ENCODE measurements at regions not wholly inside any gene's neighbourhood (a gene's known extent, or its start where the extent isn't known, plus 50 kb on each side); places are given as distances from the start of the nearest gene placed in this dataset.
"Not testable (repeated sequence)": the region's sequence is repeated elsewhere in the genome, so short reads cannot be mapped to it uniquely, and the experiment has no call there.

DNA sequence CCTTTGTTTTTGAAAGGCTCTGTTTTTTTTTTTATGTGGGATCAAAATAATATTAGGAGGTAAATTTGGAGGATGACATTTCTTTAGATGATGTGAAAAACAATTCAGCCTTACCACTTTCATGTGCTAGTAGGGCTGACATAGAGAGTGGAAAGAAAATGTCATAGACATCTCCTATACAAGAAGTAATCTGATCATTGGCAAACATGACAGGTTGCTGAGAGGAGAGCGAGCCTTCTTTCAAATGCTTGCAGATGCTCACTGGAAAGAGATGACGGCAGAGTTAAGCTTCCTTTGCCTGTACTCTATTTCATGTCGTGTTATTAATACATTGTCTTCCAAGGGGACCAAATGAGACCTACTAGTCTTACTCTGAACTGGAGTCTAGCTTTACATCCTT lies 160.1 kb upstream of the DAP start:
- in situ Hi-C loops (cut with HindIII; ENCODE audit: low sequenced_read_pairs), result no loop called here

DNA sequence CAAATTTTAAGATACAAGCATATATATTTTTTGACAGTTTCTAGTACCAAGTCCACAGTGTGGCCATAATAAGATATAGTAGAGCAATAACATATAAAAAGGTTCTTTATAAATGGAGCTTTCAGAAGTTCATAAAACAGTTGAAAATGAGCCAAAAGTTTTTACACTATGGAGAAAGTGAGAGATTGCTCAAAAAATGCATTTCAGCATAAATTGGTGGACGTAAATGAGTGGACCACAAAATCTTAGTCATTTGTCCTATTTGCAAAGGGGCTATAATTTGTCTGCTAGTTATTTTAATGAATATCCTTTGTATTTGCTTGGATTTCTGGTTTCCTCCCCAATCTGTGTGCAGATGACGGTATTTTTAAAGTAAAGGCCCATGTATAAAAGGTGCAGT lies 159.4 kb upstream of the DAP start:
- DNase-seq (ENCODE audit: low spot score), result no peak
- in situ Hi-C loops (cut with HindIII; ENCODE audit: low sequenced_read_pairs), result no loop called here

More for the DNA sequence above, 160.1 kb upstream of the DAP start:
- no peak for DNase-seq (ENCODE audit: low spot score)

DNA sequence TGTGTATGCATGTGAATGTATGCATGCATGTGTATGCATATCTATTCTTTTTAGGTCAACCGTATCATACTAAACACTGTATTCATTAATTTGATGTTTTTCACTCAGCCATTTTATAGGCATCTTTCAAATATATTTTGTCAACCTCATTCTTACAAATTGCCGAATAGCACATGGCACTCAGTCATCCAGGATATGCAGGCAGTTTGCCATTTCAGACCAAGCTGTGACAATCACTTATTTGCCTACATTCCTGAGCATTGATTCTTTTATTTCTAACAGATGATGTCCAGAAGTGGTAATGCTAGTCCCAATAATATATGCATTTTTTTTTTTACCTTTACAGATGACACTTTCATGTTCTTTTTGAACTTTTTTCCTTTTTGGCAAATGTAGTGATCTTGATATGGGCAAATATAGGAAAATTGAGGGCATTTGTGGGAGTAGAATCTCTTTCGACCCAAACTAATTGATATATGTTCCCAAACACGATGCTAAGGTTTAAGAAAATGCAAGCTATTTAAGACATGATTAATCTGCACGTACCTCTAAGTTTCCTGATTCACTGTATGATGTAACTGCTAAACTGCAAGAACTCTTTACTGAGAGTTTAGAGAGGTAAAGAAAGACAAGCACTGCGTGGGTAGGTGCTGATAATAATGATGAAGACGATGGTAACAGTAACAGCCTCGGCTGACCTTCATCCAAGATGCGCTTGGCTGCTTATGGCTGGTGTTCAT lies 153.9 kb upstream of the DAP start:
- no peak for DNase-seq (ENCODE audit: low spot score)
- in situ Hi-C loops (cut with HindIII; ENCODE audit: low sequenced_read_pairs), result no loop called here

DNA sequence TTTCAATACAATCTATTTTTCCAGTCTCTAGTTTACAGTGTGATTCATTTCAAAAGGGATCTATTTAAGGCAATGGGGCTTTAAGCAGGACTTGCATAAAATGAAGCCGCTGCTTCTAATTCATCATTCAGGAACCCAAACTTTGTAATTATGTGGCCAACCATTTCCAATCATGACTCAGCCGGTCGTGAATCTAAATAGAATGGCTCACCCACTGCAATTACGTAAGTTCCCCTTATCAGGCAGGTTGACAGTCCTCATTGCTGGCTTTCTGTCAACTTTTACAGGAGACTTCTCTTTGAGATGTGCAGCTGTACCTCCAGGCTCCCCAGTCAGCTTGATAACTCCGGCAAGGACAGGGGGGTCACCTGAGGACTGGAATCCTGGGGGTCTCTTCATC lies 152.8 kb upstream of the DAP start:
- in situ Hi-C loops (cut with HindIII; ENCODE audit: low sequenced_read_pairs), result no loop called here
- peak; percentile 24 for DNase-seq (ENCODE audit: low spot score)

DNA sequence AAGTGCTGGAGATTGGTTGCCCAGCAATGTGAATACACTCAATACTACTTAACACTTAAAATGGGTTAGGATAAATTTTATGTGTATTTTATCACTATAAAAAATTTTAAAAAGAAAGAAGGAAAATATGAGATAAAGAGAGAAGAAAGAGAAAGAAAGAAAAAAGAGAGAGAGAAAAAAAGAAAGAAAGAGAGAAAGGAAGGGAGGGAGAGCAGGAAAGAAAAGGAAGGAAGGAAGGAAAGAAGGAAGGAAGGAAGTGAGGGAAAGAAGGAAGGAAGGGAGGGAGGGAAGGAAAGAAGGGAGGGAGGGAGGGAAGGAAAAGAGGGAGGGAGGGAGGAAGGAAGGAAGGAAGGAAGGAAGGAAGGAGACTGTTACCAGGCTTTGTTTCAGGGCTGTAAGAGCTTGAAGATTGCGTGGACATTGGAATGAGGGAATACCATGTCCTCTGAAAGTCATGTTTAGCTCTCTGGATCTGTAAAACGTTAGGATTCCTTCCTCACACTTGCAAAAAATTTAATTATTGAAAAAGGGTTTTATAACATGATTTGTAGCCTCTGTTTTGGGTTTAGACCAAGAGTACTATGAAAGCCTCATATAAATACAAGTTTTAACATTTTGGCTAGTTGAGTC lies 152.3 kb upstream of the DAP start:
- no peak for DNase-seq (ENCODE audit: low spot score)
- in situ Hi-C loops (cut with HindIII; ENCODE audit: low sequenced_read_pairs), result no loop called here

DNA sequence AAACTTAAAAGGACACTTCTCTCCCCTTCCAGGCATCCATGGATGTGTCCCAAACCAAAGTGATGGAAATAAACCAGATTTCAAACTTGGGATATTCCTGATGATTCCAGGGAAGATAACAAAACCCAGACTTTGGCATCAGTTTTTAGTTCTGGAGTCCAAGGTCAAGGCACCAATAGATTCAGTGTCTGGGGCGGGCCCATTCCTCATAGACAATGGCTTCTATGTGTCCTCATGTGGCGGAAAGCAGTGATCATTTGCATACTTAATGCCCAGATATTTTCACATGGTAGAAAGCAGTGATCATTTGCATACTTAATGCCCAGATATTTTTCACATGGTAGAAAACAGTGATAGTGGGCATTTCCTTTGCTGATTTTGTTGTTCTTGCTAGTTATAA lies 151.4 kb upstream of the DAP start:
- DNase-seq (ENCODE audit: low spot score), result no peak
- in situ Hi-C loops (cut with HindIII; ENCODE audit: low sequenced_read_pairs), result no loop called here

DNA sequence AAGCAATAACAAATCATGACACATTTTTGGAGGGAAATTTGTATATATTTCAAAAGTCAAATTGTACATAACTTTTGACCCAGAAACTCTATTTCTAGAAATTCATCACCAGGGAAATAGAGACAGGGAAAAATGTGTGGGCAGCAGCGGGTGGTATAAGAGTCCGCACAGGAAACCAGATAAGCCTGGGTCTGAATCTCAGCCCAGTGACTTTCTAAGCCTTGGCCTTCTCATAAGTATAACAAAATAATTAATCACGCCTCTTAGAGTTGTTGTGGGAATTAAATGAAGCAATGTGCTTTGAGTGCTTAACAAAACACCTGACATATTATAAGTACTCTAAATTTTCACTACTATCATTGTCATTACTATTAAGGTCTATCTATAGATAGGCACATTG lies 149.2 kb upstream of the DAP start:
- in situ Hi-C loops (cut with HindIII; ENCODE audit: low sequenced_read_pairs), result no loop called here
- DNase-seq (ENCODE audit: low spot score), result no peak

DNA sequence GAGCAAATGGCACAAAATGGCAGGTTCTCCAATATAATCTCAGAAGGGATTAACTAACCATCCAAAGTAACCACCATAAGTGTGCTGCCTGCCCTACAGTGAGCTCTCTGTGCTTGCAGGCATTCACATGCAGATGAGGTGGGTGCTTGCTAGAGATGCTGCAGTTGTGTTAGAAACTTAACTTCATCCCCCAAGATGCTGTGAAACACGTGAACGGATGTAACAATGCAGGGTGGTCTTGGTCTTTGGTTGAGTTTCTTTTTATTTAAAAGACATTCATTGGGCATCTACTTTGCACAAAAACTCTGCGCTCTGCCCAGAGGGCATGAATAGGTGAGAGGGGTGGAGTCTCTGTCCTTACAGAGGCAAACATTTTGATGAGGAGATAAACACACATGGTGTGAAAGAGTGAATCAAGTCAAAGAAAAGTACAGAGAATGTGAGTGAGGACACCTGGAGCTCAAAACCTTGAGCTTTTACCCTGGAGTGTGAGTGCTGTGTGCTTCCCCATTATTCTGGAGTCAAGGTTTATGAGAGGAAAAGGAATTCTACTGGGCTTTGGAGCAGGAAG lies 143.9 kb upstream of the DAP start:
- DNase-seq (ENCODE audit: low spot score), result no peak
- in situ Hi-C loops (cut with HindIII; ENCODE audit: low sequenced_read_pairs), result no loop called here

DNA sequence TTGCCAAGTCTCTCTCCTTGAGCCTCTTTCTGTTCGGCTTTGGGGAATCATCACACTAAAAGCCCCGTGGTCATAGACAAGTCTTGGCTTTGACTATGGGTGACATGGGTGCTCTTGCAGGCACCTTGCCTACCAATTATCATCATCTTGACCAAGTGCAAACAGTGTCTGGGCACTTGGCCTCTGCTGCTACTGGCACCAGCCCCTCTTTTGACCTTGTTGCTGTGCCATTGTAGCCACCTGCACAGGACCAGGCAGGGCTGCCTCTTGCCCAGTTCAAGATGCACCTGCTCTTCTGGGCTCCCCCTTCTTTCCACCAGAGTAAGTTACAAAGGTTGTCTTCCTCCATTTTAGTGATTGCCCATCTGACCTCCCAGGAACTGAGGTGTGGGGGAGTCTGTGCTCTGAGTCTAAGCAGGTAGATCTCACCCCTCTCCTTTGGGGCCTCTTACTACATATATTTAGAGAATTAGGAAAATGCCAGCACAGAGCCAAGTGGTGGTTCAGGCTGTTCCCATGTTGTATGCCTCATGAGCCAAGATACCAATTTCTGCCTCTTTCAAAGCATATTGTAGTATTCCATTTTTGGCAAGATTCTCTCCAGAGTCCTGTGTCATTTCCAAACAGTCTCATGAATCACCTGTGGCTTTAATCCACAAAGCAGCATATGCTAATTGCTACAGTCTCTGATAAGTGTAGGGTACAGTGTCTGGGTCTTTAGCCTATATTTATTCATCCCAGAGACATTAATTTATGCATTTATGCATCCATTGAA lies 142.9 kb upstream of the DAP start:
- peak; percentile 86 for DNase-seq (ENCODE audit: low spot score)
- in situ Hi-C loops (cut with HindIII; ENCODE audit: low sequenced_read_pairs), result no loop called here

DNA sequence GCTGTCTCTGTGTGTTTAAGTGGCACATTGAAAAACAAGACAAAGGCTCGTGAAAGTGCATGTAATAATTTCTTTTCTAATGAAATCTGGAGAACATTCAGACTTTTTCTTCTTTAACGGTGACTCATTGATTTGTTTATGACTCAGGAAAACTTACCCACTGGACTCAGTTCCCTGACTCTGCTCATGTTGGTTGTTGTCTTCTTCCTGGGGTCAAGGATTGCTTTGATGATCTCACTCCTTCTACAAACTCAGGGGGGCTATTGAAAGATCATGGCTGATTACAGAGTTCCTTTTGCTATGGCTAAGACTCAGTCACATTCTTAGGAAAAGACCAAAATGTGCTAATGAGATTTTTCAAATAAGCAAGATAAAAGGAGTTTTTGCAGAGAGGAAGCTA lies 141.1 kb upstream of the DAP start:
- in situ Hi-C loops (cut with HindIII; ENCODE audit: low sequenced_read_pairs), result no loop called here
- DNase-seq (ENCODE audit: low spot score), result no peak

DNA sequence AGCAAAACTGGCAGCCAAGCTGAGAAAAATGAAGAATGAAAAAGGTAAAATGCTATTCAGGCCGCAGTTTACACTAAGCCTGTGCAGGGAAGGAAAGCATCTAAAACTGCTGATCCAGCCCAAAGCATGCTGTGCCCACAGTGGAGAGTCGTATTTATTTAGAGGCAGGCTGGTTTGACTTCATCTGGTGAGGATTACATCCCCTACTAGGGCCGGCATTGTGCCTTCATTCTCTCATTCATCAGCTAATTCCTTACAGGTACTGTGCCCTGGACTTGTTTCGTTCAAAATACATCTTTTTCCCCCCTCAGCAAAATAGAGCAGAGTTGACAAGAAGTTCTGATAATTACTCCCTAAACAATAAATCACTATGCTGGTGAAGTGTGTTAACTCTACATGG lies 137.5 kb upstream of the DAP start:
- DNase-seq (ENCODE audit: low spot score), result no peak
- in situ Hi-C loops (cut with HindIII; ENCODE audit: low sequenced_read_pairs), result no loop called here

DNA sequence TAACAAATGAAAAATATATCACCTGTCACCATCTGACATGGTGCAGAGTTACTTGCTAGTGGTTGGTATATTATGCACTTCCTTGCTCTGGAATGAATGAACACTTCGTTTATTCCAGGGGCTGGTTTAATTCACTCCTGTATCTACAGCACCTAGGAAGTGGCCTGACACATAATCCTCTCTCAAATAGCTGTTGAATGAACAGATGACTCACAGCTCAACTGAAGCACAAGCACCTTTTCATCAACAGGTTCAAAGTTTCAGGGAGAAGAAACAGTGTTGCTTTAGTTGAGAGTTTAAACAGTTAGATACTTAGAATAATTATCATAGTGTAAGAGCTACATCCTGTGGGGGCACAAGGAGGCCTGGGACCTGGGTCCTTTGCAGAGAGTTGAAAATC lies 135.0 kb upstream of the DAP start:
- DNase-seq (ENCODE audit: low spot score), result no peak
- in situ Hi-C loops (cut with HindIII; ENCODE audit: low sequenced_read_pairs), result no loop called here

DNA sequence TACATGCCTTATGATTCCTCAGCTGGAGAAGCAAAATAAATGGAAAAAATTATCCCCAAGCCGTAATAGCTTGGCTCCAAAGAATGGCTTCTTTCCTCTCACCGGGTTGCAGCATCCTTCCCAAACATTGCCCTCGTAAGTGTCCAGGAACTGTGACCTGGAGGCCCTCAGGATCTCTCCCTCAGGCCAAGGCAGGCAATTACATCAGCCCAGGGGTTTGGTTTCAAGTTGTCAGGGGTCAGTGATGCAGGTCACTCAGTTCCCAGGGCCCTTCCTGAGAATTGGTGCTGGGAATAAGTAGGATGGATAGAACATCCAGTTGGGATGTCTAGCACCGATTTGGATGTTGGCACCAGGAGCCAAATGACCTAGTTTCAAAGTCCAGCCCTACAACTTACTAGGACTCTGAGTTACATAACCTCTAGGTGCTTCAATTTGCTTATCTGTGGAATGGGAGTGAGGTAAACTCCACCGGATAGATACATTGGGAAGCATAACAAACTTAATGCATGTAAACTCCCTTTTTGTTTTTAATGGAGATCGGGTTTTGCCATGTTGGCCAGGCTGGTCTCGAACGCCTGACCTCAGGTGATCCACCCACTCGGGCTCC lies 133.5 kb upstream of the DAP start:
- in situ Hi-C loops (cut with HindIII; ENCODE audit: low sequenced_read_pairs), result no loop called here

DNA sequence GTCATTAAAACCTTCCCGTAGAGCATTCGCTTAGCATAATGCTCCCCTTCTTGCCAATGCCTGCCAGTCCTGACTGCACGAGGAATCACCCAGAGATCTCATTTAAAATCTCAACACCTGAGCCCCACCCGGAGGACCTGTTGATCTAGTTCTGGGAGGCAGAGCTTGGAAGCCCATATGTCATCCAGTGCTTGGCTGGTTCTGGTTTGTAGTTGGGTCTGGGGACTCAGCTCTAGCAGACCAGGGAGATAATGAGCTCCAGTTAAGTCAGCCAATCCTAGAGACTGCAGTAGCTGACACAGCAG lies 131.8 kb upstream of the DAP start:
- in situ Hi-C loops (cut with HindIII; ENCODE audit: low sequenced_read_pairs), result no loop called here
- DNase-seq (ENCODE audit: low spot score), result no peak

More for the DNA sequence above, 133.5 kb upstream of the DAP start:
- DNase-seq (ENCODE audit: low spot score), result no peak

DNA sequence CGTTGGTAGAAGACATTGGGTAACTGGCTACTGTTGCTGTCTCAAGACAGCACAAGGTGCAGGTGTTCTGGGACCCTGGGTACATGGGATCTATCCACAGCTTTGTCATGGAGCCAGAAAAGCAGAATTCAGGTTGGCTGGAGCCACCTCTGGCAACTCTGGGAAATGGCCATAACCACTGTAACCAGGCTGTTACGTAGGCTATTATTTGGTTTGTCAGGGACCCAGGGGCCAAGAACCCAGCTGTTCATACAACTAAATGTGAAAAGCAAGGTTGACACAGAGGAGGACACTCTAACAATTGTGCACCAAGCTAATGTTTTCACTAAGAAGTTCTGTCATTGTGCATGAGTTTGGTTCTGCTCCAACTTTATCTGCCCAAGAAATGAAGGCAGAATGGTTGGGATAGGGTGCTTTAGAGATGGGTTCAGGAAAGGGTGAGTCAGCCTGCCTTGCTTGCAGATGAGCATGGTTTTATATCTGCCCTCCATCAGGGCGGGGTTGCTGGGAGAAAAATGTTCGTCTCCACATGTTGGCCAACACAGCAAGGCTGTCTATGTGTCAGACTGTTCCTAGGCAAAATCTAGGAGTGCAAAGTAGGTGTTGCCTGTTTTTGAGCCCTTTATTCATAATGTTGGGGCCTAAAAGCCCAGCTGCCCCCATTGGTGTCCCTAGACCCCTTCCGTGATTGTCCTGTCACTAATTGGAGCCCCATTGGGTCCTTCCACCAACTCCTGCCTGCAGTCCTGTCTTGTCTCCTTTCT lies 131.3 kb upstream of the DAP start:
- in situ Hi-C loops (cut with HindIII; ENCODE audit: low sequenced_read_pairs), result no loop called here
- no peak for DNase-seq (ENCODE audit: low spot score)

DNA sequence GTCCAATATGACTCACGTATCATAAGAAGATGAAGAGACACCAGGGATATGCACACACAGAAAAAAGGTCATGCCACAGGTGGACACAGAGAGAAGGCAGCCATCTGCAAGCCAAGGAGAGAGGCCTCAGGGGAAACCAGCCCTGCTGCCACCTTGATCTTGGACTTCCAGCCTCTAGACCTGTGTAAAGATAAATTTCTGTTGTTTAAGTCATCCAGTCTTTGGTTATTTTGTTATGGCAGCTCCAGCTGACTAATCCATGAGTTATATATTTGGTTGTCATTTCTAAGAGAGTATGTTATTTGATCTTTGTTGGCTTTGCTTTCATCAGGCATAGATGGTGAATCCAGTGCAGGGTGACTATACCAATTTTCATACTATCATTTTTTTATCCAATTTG lies 130.2 kb upstream of the DAP start:
- DNase-seq (ENCODE audit: low spot score), result no peak
- in situ Hi-C loops (cut with HindIII; ENCODE audit: low sequenced_read_pairs), result no loop called here

DNA sequence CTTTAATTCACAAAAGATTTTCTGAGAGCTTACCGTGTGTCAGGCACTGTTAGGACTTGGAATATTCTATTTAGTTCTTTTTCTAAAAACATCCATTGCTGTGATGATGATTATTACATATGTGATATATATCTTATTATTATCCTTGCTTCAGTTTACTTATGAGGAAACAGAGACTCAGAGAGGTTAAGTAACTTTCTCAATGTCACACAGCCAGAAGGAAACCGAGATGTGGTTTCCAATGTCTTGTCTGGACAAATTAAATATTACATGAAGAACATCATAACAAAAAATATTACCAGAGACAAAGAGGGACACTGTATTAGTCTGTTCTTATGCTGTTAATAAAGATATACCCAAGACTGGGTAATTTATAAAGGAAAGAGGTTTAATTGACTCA lies 125.5 kb upstream of the DAP start:
- in situ Hi-C loops (cut with HindIII; ENCODE audit: low sequenced_read_pairs), result no loop called here
- DNase-seq (ENCODE audit: low spot score), result no peak

DNA sequence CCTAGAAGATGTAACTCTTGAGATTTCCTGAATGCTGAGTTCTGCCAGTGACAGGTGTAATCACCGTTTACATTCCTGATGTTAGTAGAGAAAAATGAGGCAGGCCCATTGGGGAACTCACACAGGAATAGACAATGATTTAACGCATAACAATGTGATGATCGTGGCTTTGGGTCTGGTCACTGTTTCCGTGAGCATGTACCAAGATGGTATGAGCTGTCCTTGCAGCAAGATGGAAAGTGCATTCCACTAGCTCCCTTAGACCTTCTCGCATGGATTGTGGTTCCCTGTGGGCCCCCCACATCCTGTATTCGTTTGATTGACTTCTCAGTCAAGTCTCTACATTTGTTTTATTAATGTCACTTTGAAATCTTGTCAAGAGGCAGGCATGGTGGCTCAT lies 124.0 kb upstream of the DAP start:
- DNase-seq (ENCODE audit: low spot score), result no peak
- in situ Hi-C loops (cut with HindIII; ENCODE audit: low sequenced_read_pairs), result no loop called here

DNA sequence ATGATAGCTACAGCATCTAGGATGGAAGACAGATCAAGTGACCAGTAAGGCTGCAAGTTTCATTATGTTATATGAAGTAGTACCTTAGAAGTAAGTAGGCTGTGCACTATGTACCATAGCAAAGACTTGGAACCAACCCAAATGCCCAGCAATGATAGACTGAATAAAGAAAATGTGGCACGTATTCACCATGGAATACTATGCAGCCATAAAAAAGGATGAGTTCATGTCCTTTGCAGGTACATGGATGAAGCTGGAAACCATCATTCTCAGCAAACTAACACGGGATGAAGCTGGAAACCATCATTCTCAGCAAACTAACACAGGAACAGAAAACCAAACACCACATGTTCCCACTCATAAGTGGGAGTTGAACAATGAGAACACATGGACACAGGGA lies 122.9 kb upstream of the DAP start:
- DNase-seq (ENCODE audit: low spot score); in situ Hi-C loops (cut with HindIII; ENCODE audit: low sequenced_read_pairs): not testable (repeated sequence)
